Fibroblast of pulmonary artery (primary cell): ENCODE measurements at regions not wholly inside any gene's neighbourhood (a gene's known extent, or its start where the extent isn't known, plus 50 kb on each side); places are given as distances from the start of the nearest gene placed in this dataset.

Experiments
- DNase-seq: peaks from one replicate; pipeline ENCODE4 v3.0.0-alpha.2; 2010; ENCODE audit warnings: low read depth
- H3K4me3 ChIP-seq: replicated peaks from 2 replicates; pipeline ENCODE4 v1.5.1; 2011; ENCODE audit warnings: low read depth, mild to moderate bottlenecking, control low read depth, low read length, moderate library complexity
- CTCF ChIP-seq: IDR thresholded peaks from 2 replicates; pipeline ENCODE4 v1.5.1; 2011; ENCODE audit warnings: mild to moderate bottlenecking, control low read depth, low read length, inconsistent platforms; ENCODE audit errors: missing control alignments

GRCh38 chr2:194567661-194568017 lies 1089.4 kb upstream of the SLC39A10 start:
- no peak for TF ChIP-seq CTCF
- DNase-seq, result no peak
- H3K4me3 ChIP-seq, result no peak overlapping the region

- H3K4me3 ChIP-seq, result no peak overlapping the region
- no peak for TF ChIP-seq CTCF
- DNase-seq, result no peak
Observed at GRCh38 chr2:194566907-194567660, 1089.9 kb upstream of the SLC39A10 start.

GRCh38 chr2:194564422-194564821 lies 1092.6 kb upstream of the SLC39A10 start:
- no peak overlapping the region for H3K4me3 ChIP-seq
- no peak for TF ChIP-seq CTCF
- no peak for DNase-seq

- DNase-seq, result no peak
- no peak for TF ChIP-seq CTCF
- no peak overlapping the region for H3K4me3 ChIP-seq
Observed at GRCh38 chr2:194562329-194562728, 1094.7 kb upstream of the SLC39A10 start.

GRCh38 chr2:194559964-194560363 lies 1097.1 kb upstream of the SLC39A10 start:
- TF ChIP-seq CTCF, result no peak
- DNase-seq, result no peak
- H3K4me3 ChIP-seq, result no peak overlapping the region

- no peak for TF ChIP-seq CTCF
- no peak overlapping the region for H3K4me3 ChIP-seq
- no peak for DNase-seq
Observed at GRCh38 chr2:194559523-194559922, 1097.5 kb upstream of the SLC39A10 start.

GRCh38 chr2:194557993-194558392 lies 1099.0 kb upstream of the SLC39A10 start:
- H3K4me3 ChIP-seq, result no peak overlapping the region
- DNase-seq, result no peak
- TF ChIP-seq CTCF, result no peak
